ENCODE measurements at regions not wholly inside any gene's neighbourhood (a gene's known extent, or its start where the extent isn't known, plus 50 kb on each side); places are given as distances from the start of the nearest gene placed in this dataset.

DNA sequence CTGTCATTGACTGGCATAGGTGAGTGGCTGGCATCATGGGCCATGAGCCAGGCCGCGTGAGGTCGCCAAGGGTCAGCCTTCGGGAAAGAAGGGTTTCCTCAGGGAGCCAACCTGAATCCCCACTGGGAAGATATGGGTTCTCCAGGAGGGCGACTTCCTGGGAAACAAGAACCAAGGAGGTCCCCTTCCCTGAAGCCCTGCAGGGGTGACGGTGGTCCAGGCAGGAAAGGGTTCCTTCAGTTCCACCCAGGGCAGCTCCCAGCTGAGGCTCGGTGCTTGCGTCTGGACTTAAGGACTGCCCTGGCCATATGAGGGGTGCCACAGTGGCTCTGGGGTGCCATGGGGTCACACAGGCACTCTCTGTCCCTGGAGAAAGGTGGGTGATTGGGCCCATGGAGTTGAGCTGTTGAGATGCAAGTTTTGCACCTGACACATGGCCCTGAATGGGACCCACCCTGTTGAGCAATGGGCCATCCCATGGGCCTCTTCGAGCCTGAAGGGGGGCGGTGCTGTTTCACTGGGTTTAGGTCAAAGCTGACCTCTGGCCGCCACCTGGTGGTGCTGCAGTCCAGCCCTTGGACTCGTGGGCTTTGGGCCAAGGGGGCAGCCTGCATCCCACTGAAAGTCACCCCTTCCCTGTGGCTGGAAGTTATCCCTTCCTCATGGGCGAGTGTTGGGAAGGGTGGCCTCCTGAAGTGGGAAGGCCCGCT, 228.1 kb downstream of the SNRPN start:
- H3K9me1 ChIP-seq (replicated peaks; ENCODE audit: control insufficient read depth, extremely low read depth, insufficient read depth, low read length), result no peaks in the 10 kb centered on the region
- ChIA-PET CTCF (no interaction called here), POLR2A (no interaction called here)
- intact Hi-C loops (cut with micrococcal nuclease), result no loop called here
- H3K27ac ChIP-seq (ENCODE audit: insufficient read depth, low read depth, low read length), result no peak overlapping the region
- no peak overlapping the region for H3K4me3 ChIP-seq (replicated peaks in 1 of 3; ENCODE audit: insufficient read depth in 1 of 3, low read depth in 1 of 3, low read length in 3 of 3)
- H3K4me2 ChIP-seq (ENCODE audit: insufficient read depth, low read length), result no peak overlapping the region
- no peaks in the 10 kb centered on the region for H3K79me2 ChIP-seq (ENCODE audit: control insufficient read depth, insufficient read depth, low read length)
- no peak overlapping the region for H3K9ac ChIP-seq (replicated peaks; ENCODE audit: extremely low read depth, insufficient read depth, low read length)
- H2AFZ ChIP-seq (ENCODE audit: low read depth, low read length), result no peak overlapping the region
- no peaks in the 10 kb centered on the region for H3K36me3 ChIP-seq (ENCODE audit: control insufficient read depth in 2 of 2, extremely low read depth in 1 of 2, insufficient read depth in 2 of 2, low read length in 2 of 2)
- no TSS peak for BruUV-seq (replicated peaks)
- TF ChIP-seq GATA2 (IDR thresholded peaks at IDR 0.05; ENCODE audit: insufficient read depth, insufficient read length, low read depth, low read length), result no peak
- no peaks in the 10 kb centered on the region for H4K20me1 ChIP-seq (replicated peaks; ENCODE audit: control insufficient read depth, extremely low read depth, insufficient read depth, low read length)
- no peak for FAIRE-seq
- no peak for DNase-seq (ENCODE audit: low read depth, low spot score)
- H3K9me3 ChIP-seq (replicated peaks; ENCODE audit: control insufficient read depth, insufficient read depth, low read length), result peaks cover 12% of the 10 kb centered on the region
- H3K27me3 ChIP-seq (ENCODE audit: control insufficient read depth in 2 of 2, insufficient read depth in 2 of 2, low read length in 2 of 2), result no peaks in the 10 kb centered on the region
- H3K4me1 ChIP-seq (ENCODE audit: control insufficient read depth, extremely low read depth, insufficient read depth, low read length), result no peaks in the 10 kb centered on the region
- dilution Hi-C loops (cut with MboI; ENCODE audit: extremely low pct_ligation_motif_present, low sequenced_read_pairs), result no loop called here

DNA sequence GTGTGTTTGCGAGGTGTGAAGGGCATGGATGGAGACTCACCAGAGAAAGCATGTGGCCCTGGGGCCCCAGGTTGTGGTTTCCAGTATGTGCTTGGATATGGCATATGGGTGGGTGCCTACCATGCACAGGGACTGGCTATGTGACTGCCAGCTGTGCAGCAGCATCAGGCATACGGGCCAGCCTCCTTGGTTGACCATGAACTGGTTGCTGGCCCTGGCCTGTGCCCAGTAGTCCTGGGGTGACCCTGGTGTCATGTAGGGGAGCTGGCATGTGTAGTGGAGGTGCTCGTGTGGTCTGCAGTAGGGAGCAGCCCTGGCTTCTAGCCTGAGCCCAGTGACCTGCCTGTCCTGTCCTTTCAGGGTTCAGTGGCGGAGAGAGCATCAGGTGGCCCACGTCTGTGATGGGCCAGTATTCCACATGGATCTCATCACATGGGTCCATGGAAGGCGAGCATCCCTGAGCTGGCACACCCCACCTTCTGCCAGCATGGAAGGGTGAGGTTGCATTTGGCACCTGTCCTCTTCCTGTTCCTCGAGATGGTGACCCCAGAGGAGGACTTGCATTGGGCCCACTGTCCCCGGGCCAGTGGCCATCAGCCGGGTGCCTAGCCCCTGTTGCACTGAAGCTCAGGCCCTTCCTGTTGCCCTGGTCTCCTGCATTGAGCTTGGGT, 228.9 kb downstream of the SNRPN start:
- Histone ChIP-seq H3K9me3 (replicated peaks; ENCODE audit: control insufficient read depth, insufficient read depth, low read length) (peaks cover 8% of the 10 kb centered on the region), H3K79me2 (ENCODE audit: control insufficient read depth, insufficient read depth, low read length) (no peaks in the 10 kb centered on the region)
- no peak for FAIRE-seq

More for the DNA sequence above, 228.9 kb downstream of the SNRPN start:
- Histone ChIP-seq H3K27ac (ENCODE audit: insufficient read depth, low read depth, low read length) (no peak overlapping the region), H3K4me2 (ENCODE audit: insufficient read depth, low read length) (no peak overlapping the region), H3K36me3 (ENCODE audit: control insufficient read depth in 2 of 2, extremely low read depth in 1 of 2, insufficient read depth in 2 of 2, low read length in 2 of 2) (no peaks in the 10 kb centered on the region), H3K27me3 (ENCODE audit: control insufficient read depth in 2 of 2, insufficient read depth in 2 of 2, low read length in 2 of 2) (no peaks in the 10 kb centered on the region), H3K4me3 (replicated peaks in 1 of 3; ENCODE audit: insufficient read depth in 1 of 3, low read depth in 1 of 3, low read length in 3 of 3) (no peak overlapping the region), H3K9me1 (replicated peaks; ENCODE audit: control insufficient read depth, extremely low read depth, insufficient read depth, low read length) (no peaks in the 10 kb centered on the region), H4K20me1 (replicated peaks; ENCODE audit: control insufficient read depth, extremely low read depth, insufficient read depth, low read length) (no peaks in the 10 kb centered on the region), H3K4me1 (ENCODE audit: control insufficient read depth, extremely low read depth, insufficient read depth, low read length) (no peaks in the 10 kb centered on the region), H3K9ac (replicated peaks; ENCODE audit: extremely low read depth, insufficient read depth, low read length) (no peak overlapping the region), H2AFZ (ENCODE audit: low read depth, low read length) (no peak overlapping the region)
- POLR2A ChIA-PET, result no interaction called here
- DNase-seq (ENCODE audit: low read depth, low spot score), result no peak
- no peak for TF ChIP-seq FOS (IDR thresholded peaks at IDR 0.05; ENCODE audit: borderline replicate concordance, insufficient read depth, low read length)
- TF ChIP-seq JUN (IDR thresholded peaks at IDR 0.05; ENCODE audit: borderline replicate concordance, insufficient read depth, insufficient read length, low read depth), result no peak
- no peak for TF ChIP-seq MYC (IDR thresholded peaks at IDR 0.05; ENCODE audit: low read depth, low read length)
- no peak for TF ChIP-seq EZH2 (IDR thresholded peaks at IDR 0.05; ENCODE audit: borderline replicate concordance, low read depth, low read length, severe bottlenecking)
- no peak for TF ChIP-seq POLR2A (IDR thresholded peaks at IDR 0.05; ENCODE audit: low read depth, low read length)
- no peak for TF ChIP-seq CTCF (IDR thresholded peaks at IDR 0.05; ENCODE audit: extremely low read depth in 1 of 2, insufficient read depth in 1 of 2, low read depth in 1 of 2, low read length in 2 of 2)
- no peak for TF ChIP-seq MAX (IDR thresholded peaks at IDR 0.05; ENCODE audit: insufficient read depth, insufficient read length)
- TF ChIP-seq GATA2 (IDR thresholded peaks at IDR 0.05; ENCODE audit: insufficient read depth, insufficient read length, low read depth, low read length), result no peak
- no peak for TF ChIP-seq POLR2AphosphoS5 (IDR thresholded peaks at IDR 0.05; ENCODE audit: insufficient read depth, low read depth, low read length)
- dilution Hi-C loops (cut with MboI; ENCODE audit: extremely low pct_ligation_motif_present, low sequenced_read_pairs) (no loop called here), intact Hi-C loops (cut with micrococcal nuclease) (no loop called here)
- BruUV-seq (replicated peaks), result no TSS peak
- CTCF ChIA-PET, result no interaction called here
